ENCODE measurements at regions not wholly inside any gene's neighbourhood (a gene's known extent, or its start where the extent isn't known, plus 50 kb on each side); places are given as distances from the start of the nearest gene placed in this dataset.

DNA sequence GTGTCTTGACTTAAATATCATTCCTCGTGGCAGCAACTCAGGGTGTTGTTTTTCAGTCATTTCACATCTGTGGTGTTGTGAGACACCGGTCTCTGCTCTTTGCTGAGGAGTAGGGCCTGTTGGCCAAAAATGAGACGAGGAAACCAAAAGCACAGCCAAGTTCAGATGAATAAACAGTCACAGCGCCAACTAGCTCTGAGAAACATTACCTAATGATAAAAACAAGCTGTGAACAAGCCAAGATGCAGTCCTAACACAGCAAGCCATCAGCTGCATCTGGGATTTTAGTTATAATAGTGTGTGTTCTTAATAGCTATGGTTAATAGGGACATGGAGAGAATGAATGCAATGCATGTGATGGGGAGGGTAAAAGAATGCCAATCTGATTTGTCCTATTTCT lies 843.4 kb upstream of the DPPA4 start:
- Histone ChIP-seq H3K27me3 (ENCODE audit: insufficient read depth, low read depth, severe bottlenecking) (no peaks in the 10 kb centered on the region), H3K36me3 (no peaks in the 10 kb centered on the region), H3K9me3 (ENCODE audit: severe bottlenecking) (no peaks in the 10 kb centered on the region), H3K4me3 (ENCODE audit: low read depth, low read length) (no peak overlapping the region), H3K27ac (no peak overlapping the region)
- no peak for DNase-seq
- TF ChIP-seq, protein P1, sequence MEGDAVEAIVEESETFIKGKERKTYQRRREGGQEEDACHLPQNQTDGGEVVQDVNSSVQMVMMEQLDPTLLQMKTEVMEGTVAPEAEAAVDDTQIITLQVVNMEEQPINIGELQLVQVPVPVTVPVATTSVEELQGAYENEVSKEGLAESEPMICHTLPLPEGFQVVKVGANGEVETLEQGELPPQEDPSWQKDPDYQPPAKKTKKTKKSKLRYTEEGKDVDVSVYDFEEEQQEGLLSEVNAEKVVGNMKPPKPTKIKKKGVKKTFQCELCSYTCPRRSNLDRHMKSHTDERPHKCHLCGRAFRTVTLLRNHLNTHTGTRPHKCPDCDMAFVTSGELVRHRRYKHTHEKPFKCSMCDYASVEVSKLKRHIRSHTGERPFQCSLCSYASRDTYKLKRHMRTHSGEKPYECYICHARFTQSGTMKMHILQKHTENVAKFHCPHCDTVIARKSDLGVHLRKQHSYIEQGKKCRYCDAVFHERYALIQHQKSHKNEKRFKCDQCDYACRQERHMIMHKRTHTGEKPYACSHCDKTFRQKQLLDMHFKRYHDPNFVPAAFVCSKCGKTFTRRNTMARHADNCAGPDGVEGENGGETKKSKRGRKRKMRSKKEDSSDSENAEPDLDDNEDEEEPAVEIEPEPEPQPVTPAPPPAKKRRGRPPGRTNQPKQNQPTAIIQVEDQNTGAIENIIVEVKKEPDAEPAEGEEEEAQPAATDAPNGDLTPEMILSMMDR (IDR thresholded peaks at IDR 0.05; ENCODE audit: low read depth, low read length), result no peak

DNA sequence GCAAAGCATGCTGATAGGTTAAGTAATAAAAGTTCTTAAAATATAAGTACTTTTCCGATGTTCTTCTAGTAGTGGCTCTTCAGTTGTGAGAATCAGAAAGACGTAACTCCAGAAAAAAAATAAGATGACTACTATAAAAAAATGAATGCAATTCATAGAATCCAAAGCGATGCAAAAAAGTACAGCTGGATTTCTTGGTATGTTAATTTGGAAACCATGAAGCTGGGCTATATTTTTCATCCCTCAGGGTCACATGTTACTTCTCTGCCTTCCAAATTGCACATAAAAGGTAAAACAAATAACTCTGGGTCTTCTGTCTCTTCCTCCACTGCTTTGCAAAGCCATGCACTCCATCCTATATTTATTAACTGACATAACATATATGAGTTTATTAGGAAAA lies 843.9 kb upstream of the DPPA4 start:
- no peaks in the 10 kb centered on the region for H3K9me3 ChIP-seq (ENCODE audit: severe bottlenecking)

DNA sequence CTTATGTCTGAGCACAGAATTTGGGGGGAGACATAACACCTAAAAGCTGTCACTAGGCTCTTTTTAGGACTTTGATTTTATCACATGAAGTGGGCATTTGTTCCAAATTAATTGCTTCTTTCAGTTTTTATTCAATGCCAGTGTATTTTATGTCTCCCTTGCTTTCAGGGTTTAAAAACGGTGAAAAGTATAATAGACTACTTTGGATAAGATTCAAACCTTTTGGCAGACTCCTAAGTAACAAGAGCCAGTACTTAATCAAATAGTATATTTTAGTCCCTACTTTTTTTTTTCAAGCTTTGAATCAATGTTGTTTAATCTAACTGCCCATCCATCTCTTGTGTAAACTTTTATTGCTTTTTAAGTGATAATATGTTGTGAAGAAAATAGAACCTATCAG lies 847.2 kb upstream of the DPPA4 start:
- Histone ChIP-seq H3K27me3 (ENCODE audit: insufficient read depth, low read depth, severe bottlenecking) (no peaks in the 10 kb centered on the region), H3K27ac (no peak overlapping the region), H3K9me3 (ENCODE audit: severe bottlenecking) (no peaks in the 10 kb centered on the region), H3K36me3 (no peaks in the 10 kb centered on the region), H3K4me3 (ENCODE audit: low read depth, low read length) (no peak overlapping the region)
- no peak for DNase-seq
- TF ChIP-seq, protein P1 (IDR thresholded peaks at IDR 0.05; ENCODE audit: low read depth, low read length), result no peak

More for the DNA sequence above, 843.9 kb upstream of the DPPA4 start:
- DNase-seq, result no peak
- Histone ChIP-seq H3K27ac (no peak overlapping the region), H3K27me3 (ENCODE audit: insufficient read depth, low read depth, severe bottlenecking) (no peaks in the 10 kb centered on the region), H3K36me3 (no peaks in the 10 kb centered on the region), H3K4me3 (ENCODE audit: low read depth, low read length) (no peak overlapping the region)
- TF ChIP-seq, protein P1 (IDR thresholded peaks at IDR 0.05; ENCODE audit: low read depth, low read length), result no peak

DNA sequence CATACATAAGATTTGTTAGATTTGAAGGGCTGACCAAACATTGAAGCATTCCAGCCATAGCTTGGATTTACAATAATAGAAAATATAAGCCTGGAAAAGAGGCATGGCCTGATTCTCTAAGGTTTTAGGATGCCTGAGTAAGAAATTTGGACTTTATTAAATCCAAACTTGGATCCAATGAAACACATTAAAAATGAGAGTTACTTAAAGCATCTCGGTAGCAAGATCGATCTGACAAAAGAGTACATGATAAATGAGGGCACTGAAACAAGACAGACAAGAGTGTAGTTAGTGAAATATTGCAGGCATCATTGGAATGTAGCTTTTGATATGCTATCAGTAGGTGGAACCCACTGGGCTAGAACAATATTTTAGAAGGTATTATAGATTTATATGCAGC lies 855.7 kb upstream of the DPPA4 start:
- H3K27ac ChIP-seq, result no peak overlapping the region
- TF ChIP-seq, protein P1 (IDR thresholded peaks at IDR 0.05; ENCODE audit: low read depth, low read length), result no peak
- no peak for DNase-seq
- H3K27me3 ChIP-seq (ENCODE audit: insufficient read depth, low read depth, severe bottlenecking), result no peaks in the 10 kb centered on the region
- H3K36me3 ChIP-seq, result no peaks in the 10 kb centered on the region
- H3K9me3 ChIP-seq (ENCODE audit: severe bottlenecking), result no peaks in the 10 kb centered on the region
- H3K4me3 ChIP-seq (ENCODE audit: low read depth, low read length), result no peak overlapping the region

DNA sequence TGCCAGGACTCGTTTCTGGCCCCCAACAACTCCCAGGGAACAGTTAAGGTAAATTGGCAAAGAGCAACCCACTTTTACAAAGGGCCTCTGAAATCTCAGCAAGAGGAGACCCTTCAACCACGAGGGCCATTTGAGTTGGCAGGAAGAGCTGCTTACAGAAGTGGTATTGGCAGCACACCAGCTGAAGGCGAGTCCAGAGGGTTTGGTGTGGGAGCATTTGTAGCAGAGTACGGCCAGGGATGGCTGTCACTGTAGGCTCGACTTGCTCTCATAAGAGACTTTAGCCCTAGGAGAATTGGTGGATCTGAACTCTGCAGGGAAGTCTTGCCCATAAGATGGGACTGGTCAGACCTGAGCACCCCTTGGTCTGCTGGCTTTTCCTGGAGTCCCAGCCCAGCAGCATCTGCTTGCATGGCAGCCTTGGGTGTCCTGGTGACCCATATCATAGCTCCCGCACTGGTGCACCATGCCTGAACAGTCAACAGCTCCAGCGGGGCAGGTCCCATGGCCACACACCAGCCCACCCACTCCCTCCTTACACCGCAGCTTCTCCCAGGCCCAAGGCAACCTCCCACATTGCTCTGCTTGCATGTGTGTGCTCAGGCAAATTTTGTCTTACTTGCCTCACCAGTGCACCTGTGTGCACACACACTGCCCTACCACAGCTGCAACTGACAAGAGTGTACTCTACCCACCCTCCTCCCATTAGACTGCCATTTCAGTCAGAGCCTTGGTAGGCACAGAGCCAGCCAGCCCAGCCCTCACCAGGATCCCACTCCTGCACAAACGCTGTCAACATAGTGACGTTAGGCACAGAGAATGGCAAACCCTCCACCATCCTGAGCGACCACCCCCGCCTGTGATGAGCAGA lies 861.6 kb upstream of the DPPA4 start:
- DNase-seq, result no peak
- H3K27ac ChIP-seq, result no peak overlapping the region
- H3K36me3 ChIP-seq, result no peaks in the 10 kb centered on the region
- peaks cover 2% of the 10 kb centered on the region for H3K9me3 ChIP-seq (ENCODE audit: severe bottlenecking)
- TF ChIP-seq, protein P1 (IDR thresholded peaks at IDR 0.05; ENCODE audit: low read depth, low read length), result no peak
- H3K27me3 ChIP-seq (ENCODE audit: insufficient read depth, low read depth, severe bottlenecking), result no peaks in the 10 kb centered on the region
- H3K4me3 ChIP-seq (ENCODE audit: low read depth, low read length), result no peak overlapping the region

DNA sequence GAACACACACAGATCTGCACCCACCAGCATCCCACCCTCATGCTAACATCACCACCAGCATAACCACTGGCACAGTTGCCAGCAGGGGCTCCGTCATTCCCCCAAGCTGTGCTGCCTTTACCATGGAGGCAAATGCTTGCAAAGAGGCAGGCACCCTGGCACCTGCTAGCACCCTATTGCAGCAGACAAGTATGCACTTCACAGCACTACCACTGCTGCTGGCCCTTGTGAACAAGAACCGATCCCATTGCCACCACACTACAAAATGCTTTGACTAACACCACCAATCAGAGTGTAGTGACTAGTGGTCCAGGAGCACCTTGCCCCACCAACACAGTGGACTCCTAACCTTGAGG lies 862.2 kb upstream of the DPPA4 start:
- TF ChIP-seq, protein P1 (IDR thresholded peaks at IDR 0.05; ENCODE audit: low read depth, low read length), result no peak
- peaks cover 2% of the 10 kb centered on the region for H3K9me3 ChIP-seq (ENCODE audit: severe bottlenecking)
- H3K27ac ChIP-seq, result no peak overlapping the region
- H3K27me3 ChIP-seq (ENCODE audit: insufficient read depth, low read depth, severe bottlenecking), result no peaks in the 10 kb centered on the region
- no peak overlapping the region for H3K4me3 ChIP-seq (ENCODE audit: low read depth, low read length)
- DNase-seq, result no peak
- no peaks in the 10 kb centered on the region for H3K36me3 ChIP-seq

All from WERI-Rb-1 (cell line).